Mammary epithelial cell (primary cell): ENCODE measurements at regions not wholly inside any gene's neighbourhood (a gene's known extent, or its start where the extent isn't known, plus 50 kb on each side); places are given as distances from the start of the nearest gene placed in this dataset.

Source experiments
- CTCF ChIP-seq, 2 donors: IDR thresholded peaks in 1 of 2; conservative IDR thresholded peaks in 1 of 2; 2 replicates each; pipeline ENCODE4 v1.5.1; 2011 to 2012; ENCODE audit warnings: inconsistent platforms in 2 of 2, low read length in 2 of 2, mild to moderate bottlenecking in 2 of 2, control low read depth in 1 of 2, low read depth in 1 of 2; ENCODE audit not compliant: insufficient read depth in 1 of 2; ENCODE audit errors: extremely low read depth in 1 of 2
- EZH2 ChIP-seq: IDR thresholded peaks from 2 replicates; pipeline ENCODE4 v1.6.1; 2012; ENCODE audit warnings: low read length, inconsistent platforms, borderline replicate concordance

DNA sequence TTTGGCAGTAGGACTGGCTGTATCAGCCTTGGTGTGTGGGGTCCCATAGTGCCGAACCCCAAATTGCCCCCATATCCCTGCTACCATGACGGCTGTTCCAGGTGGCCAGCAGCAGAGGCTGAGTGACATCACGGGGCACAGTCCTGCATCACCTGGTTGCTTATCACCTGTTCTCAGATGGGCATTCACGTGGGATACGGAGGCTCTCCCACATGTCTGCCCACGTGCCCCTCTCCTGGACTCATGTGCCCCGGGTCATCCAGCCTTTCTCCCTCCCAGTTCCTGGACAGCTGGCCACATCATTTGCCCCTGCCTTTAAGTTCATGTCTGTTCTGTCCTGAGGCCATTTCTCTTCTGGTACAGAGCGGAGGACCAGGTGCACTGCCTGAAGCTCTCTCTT lies 431.0 kb upstream of the B3GAT1 start:
- no peak for TF ChIP-seq CTCF (conservative IDR thresholded peaks at IDR 0.05 in 1 of 2, IDR thresholded peaks at IDR 0.05 in 1 of 2; ENCODE audit: extremely low read depth in 1 of 2, insufficient read depth in 1 of 2, low read depth in 1 of 2, low read length in 2 of 2)
- no peak for TF ChIP-seq EZH2
